Stimulated activated CD4-positive, alpha-beta T cell treated with anti-CD3 and anti-CD28 coated beads, TNF-alpha, amount 100 ng/mL, for 48 hours (primary cell): ENCODE measurements at regions not wholly inside any gene's neighbourhood (a gene's known extent, or its start where the extent isn't known, plus 50 kb on each side); places are given as distances from the start of the nearest gene placed in this dataset.

Experiments used
- DNase-seq, 3 donors: peaks; one replicate each; pipeline ENCODE4 v3.0.0-alpha.2; 2020; ENCODE audit warnings: low read depth in 3 of 3

GRCh38 chr3:31420311-31420710, 112.4 kb upstream of the STT3B start:
- no peak for DNase-seq

GRCh38 chr3:31421314-31422048, 111.2 kb upstream of the STT3B start:
- DNase-seq: no peak

GRCh38 chr3:31422237-31422636, 110.5 kb upstream of the STT3B start:
- no peak for DNase-seq

- no peak for DNase-seq
Measured at GRCh38 chr3:31423482-31423881, 109.2 kb upstream of the STT3B start.

GRCh38 chr3:31425401-31425800, 107.3 kb upstream of the STT3B start:
- DNase-seq: no peak

GRCh38 chr3:31427623-31428022, 105.1 kb upstream of the STT3B start:
- DNase-seq: no peak

- no peak for DNase-seq
Measured at GRCh38 chr3:31431321-31431720, 101.4 kb upstream of the STT3B start.

GRCh38 chr3:31432897-31433678, 99.6 kb upstream of the STT3B start:
- DNase-seq: no peak

- DNase-seq: no peak
Measured at GRCh38 chr3:31433679-31433992, 99.1 kb upstream of the STT3B start.

- DNase-seq: no peak
Measured at GRCh38 chr3:31434819-31435218, 97.9 kb upstream of the STT3B start.

- DNase-seq: no peak
Measured at GRCh38 chr3:31436830-31437229, 95.9 kb upstream of the STT3B start.

GRCh38 chr3:31438742-31439141, 94.0 kb upstream of the STT3B start:
- DNase-seq: no peak

- DNase-seq: no peak
Measured at GRCh38 chr3:31439890-31440750, 92.6 kb upstream of the STT3B start.

GRCh38 chr3:31440878-31441277, 91.8 kb upstream of the STT3B start:
- no peak for DNase-seq

- no peak for DNase-seq
Measured at GRCh38 chr3:31442755-31443154, 90.0 kb upstream of the STT3B start.

GRCh38 chr3:31444220-31445142, 88.2 kb upstream of the STT3B start:
- no peak for DNase-seq

GRCh38 chr3:31445701-31446100, 87.0 kb upstream of the STT3B start:
- DNase-seq: no peak

- DNase-seq: no peak
Measured at GRCh38 chr3:31448035-31448881, 84.5 kb upstream of the STT3B start.

- DNase-seq: no peak
Measured at GRCh38 chr3:31448882-31449243, 83.9 kb upstream of the STT3B start.

- DNase-seq: no peak
Measured at GRCh38 chr3:31449318-31449717, 83.4 kb upstream of the STT3B start.

- DNase-seq: no peak
Measured at GRCh38 chr3:31450345-31450744, 82.4 kb upstream of the STT3B start.
